DND-41 (cell line): ENCODE measurements at regions not wholly inside any gene's neighbourhood (a gene's known extent, or its start where the extent isn't known, plus 50 kb on each side); places are given as distances from the start of the nearest gene placed in this dataset.

Source experiments
- ATAC-seq: fragments of 200-7000 bp; cut with Tn5 transposase; 3 replicates; pipeline ENCODE4 v1.9.1; 2021; ENCODE audit warnings: low read depth; ENCODE audit not compliant: insufficient read depth
- DNase-seq: peaks from one replicate; pipeline ENCODE4 v3.0.0-alpha.2; 2020
- H2AFZ ChIP-seq: 2 replicates; pipeline ENCODE4 v1.6.0; 2012; ENCODE audit warnings: low read depth, low read length
- H3K27ac ChIP-seq: 2 replicates; pipeline ENCODE4 v1.5.1; 2012; ENCODE audit warnings: low read length, inconsistent platforms
- H3K27me3 ChIP-seq: fragments of 200-600 bp; sonication (generic); 2 replicates; pipeline ENCODE4 v1.6.0; 2012; ENCODE audit warnings: low read length, mild to moderate bottlenecking, inconsistent platforms; ENCODE audit not compliant: insufficient read depth, poor library complexity
- H3K36me3 ChIP-seq: 2 replicates; pipeline ENCODE4 v1.5.1; 2012; ENCODE audit warnings: low read length, inconsistent platforms; ENCODE audit not compliant: insufficient read depth
- H3K4me1 ChIP-seq: 2 replicates; pipeline ENCODE4 v1.5.1; 2012; ENCODE audit warnings: mild to moderate bottlenecking, low read length; ENCODE audit not compliant: insufficient read depth
- H3K4me2 ChIP-seq: 2 replicates; pipeline ENCODE4 v1.6.0; 2012; ENCODE audit warnings: mild to moderate bottlenecking, moderate library complexity, low read length, inconsistent platforms; ENCODE audit not compliant: insufficient read depth
- H3K4me3 ChIP-seq, 2 experiments: fragments of 200-600 bp in 1 of 2; shearing (Covaris generic) in 1 of 2; 2 replicates each; pipeline ENCODE4 v1.5.1; 2012 to 2016; ENCODE audit warnings: inconsistent platforms in 2 of 2, low read length in 2 of 2, mild to moderate bottlenecking in 2 of 2, low read depth in 1 of 2, moderate library complexity in 1 of 2
- H3K79me2 ChIP-seq: 2 replicates; pipeline ENCODE4 v1.6.0; 2012; ENCODE audit warnings: low read length, inconsistent platforms; ENCODE audit not compliant: insufficient read depth
- H3K9ac ChIP-seq: 2 replicates; pipeline ENCODE4 v1.6.0; 2012; ENCODE audit warnings: low read depth, mild to moderate bottlenecking, inconsistent platforms, low read length, moderate library complexity
- H3K9me3 ChIP-seq: 2 replicates; pipeline ENCODE4 v1.5.1; 2012; ENCODE audit warnings: low read length, moderate library complexity, mild to moderate bottlenecking, inconsistent platforms; ENCODE audit not compliant: insufficient read depth, severe bottlenecking
- H4K20me1 ChIP-seq: 2 replicates; pipeline ENCODE4 v1.6.0; 2012; ENCODE audit warnings: low read length; ENCODE audit not compliant: insufficient read depth
- EZH2 ChIP-seq: IDR thresholded peaks from 3 replicates; pipeline ENCODE4 v1.6.1; 2012; ENCODE audit warnings: borderline replicate concordance, low read depth, mild to moderate bottlenecking, moderate library complexity, low read length, inconsistent platforms; ENCODE audit not compliant: severe bottlenecking
- TF ChIP-seq, protein P1 (sequence below): IDR thresholded peaks from 2 replicates; pipeline ENCODE4 v1.5.1; 2012; ENCODE audit warnings: borderline replicate concordance, low read length, moderate library complexity, mild to moderate bottlenecking; ENCODE audit not compliant: poor library complexity, severe bottlenecking; ENCODE audit errors: extremely low read depth

DNA sequence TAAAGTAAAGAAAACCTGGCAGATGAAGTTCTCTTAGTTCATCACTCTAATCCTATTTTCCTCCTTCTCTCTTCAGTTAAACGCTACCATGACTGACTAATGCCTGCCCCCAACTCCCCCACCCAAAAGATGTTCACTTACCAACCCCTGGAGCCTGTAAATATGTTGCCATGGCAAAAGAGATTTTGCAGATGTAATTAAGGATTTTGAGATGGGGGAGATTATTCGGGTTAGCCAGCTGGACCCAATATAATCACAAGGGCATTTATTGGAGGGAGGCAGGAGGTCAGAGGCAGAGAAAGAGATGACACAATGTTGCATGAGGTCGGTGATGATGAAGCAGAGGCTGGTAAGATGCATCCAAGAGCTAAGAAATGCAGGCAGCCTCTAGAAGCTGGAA lies 69.3 kb upstream of the PPP2R5A start:
- no peak for TF ChIP-seq EZH2
- TF ChIP-seq, protein P1, sequence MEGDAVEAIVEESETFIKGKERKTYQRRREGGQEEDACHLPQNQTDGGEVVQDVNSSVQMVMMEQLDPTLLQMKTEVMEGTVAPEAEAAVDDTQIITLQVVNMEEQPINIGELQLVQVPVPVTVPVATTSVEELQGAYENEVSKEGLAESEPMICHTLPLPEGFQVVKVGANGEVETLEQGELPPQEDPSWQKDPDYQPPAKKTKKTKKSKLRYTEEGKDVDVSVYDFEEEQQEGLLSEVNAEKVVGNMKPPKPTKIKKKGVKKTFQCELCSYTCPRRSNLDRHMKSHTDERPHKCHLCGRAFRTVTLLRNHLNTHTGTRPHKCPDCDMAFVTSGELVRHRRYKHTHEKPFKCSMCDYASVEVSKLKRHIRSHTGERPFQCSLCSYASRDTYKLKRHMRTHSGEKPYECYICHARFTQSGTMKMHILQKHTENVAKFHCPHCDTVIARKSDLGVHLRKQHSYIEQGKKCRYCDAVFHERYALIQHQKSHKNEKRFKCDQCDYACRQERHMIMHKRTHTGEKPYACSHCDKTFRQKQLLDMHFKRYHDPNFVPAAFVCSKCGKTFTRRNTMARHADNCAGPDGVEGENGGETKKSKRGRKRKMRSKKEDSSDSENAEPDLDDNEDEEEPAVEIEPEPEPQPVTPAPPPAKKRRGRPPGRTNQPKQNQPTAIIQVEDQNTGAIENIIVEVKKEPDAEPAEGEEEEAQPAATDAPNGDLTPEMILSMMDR, result no peak
- Histone ChIP-seq H3K4me2 (no peak overlapping the region), H3K27me3 (no peaks in the 10 kb centered on the region), H3K4me3 (no peak overlapping the region), H4K20me1 (no peaks in the 10 kb centered on the region), H2AFZ (no peak overlapping the region), H3K36me3 (no peaks in the 10 kb centered on the region), H3K27ac (no peak overlapping the region), H3K4me1 (peaks cover 7% of the 10 kb centered on the region), H3K79me2 (no peaks in the 10 kb centered on the region), H3K9me3 (no peaks in the 10 kb centered on the region), H3K9ac (no peak overlapping the region)
- ATAC-seq (no peak), DNase-seq (no peak)

DNA sequence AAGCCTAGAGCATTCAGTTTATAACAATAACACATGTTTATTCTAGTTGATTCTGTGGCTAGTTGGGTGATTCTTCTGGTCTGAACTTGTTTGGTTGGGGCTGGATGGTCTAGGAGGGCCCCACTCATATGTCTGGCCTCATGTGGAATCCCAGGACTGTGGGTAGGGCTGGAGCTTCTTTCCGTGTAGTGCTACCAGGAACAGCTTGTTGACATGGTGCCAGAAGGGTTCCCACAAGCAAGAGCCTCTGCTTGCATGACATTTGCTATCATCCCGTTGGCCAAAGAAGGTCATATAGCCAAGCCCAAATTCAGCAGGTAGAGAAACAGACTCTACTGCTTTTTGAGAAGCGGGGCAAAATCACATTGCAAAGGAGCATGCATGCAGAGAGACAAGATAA lies 67.6 kb upstream of the PPP2R5A start:
- no peak for ATAC-seq
- Histone ChIP-seq H3K4me2 (no peak overlapping the region), H4K20me1 (no peaks in the 10 kb centered on the region), H3K36me3 (no peaks in the 10 kb centered on the region), H3K9me3 (no peaks in the 10 kb centered on the region), H3K9ac (no peak overlapping the region), H3K4me1 (peaks cover 7% of the 10 kb centered on the region), H3K79me2 (no peaks in the 10 kb centered on the region), H3K27me3 (no peaks in the 10 kb centered on the region), H3K27ac (no peak overlapping the region), H3K4me3 (no peak overlapping the region), H2AFZ (no peak overlapping the region)
- DNase-seq, result no peak
- TF ChIP-seq, protein P1, result no peak
- no peak for TF ChIP-seq EZH2

DNA sequence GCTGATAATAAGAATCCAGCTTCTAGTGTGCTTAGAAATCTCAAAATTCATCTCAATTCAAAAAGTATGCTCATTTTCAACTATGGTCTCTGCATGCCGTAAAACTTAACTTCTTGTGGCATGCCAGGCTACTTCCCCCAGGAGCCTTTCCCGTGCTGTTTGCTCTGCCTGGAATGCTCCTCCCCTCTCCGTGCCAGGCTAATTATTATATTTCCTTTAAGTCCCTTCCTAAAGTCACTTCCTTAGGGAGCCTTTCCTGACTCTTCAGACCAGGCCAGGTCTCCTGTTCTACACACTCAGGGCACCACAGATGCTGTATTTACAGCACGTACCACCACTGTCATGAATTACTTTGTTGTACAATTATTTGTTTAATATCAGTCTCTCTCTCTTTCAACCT lies 67.1 kb upstream of the PPP2R5A start:
- no peaks in the 10 kb centered on the region for H3K79me2 ChIP-seq
- no peak overlapping the region for H3K27ac ChIP-seq
- TF ChIP-seq, protein P1, result no peak
- TF ChIP-seq EZH2, result no peak
- no peaks in the 10 kb centered on the region for H3K27me3 ChIP-seq
- peaks cover 7% of the 10 kb centered on the region for H3K4me1 ChIP-seq
- DNase-seq (no peak), ATAC-seq (no peak)
- H3K9ac ChIP-seq, result no peak overlapping the region
- H4K20me1 ChIP-seq, result no peaks in the 10 kb centered on the region
- no peak overlapping the region for H3K4me2 ChIP-seq
- H3K4me3 ChIP-seq, result no peak overlapping the region
- no peak overlapping the region for H2AFZ ChIP-seq
- H3K36me3 ChIP-seq, result no peaks in the 10 kb centered on the region
- no peaks in the 10 kb centered on the region for H3K9me3 ChIP-seq

DNA sequence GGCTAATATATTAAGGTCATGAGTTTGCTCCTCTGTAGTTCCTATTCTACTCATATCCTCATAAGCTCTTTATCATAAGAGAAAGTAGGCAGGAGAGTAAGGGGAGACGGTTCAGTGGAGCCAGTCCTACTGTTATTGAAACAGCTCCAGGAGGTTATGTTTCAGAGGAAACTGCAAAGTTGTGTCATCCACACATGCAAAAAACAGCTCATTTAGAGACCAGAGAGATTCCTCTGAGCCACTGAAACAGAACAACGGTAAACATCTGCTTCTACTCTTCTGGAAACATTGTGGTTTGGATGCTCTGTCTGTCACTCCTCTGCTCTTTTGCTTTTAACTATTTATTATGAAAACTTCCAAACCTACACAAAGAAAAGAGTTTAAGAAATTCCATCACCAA lies 66.3 kb upstream of the PPP2R5A start:
- Histone ChIP-seq H3K79me2 (no peaks in the 10 kb centered on the region), H3K4me2 (no peak overlapping the region), H3K4me3 (no peak overlapping the region), H3K27me3 (no peaks in the 10 kb centered on the region), H3K4me1 (peaks cover 7% of the 10 kb centered on the region), H3K27ac (no peak overlapping the region), H3K9me3 (no peaks in the 10 kb centered on the region), H3K36me3 (no peaks in the 10 kb centered on the region), H3K9ac (no peak overlapping the region), H4K20me1 (no peaks in the 10 kb centered on the region), H2AFZ (no peak overlapping the region)
- peak; percentile 74 for ATAC-seq
- no peak for DNase-seq
- TF ChIP-seq, protein P1, result no peak
- TF ChIP-seq EZH2, result no peak
